Liver (tissue), 7 donors: ENCODE measurements at regions not wholly inside any gene's neighbourhood (a gene's known extent, or its start where the extent isn't known, plus 50 kb on each side); places are given as distances from the start of the nearest gene placed in this dataset.
A peak's percentile ranks its signal among the peaks of the same experiment; 100 is the strongest.

ENCODE experiments used
- DNase-seq: peaks from one replicate; pipeline ENCODE4 v3.0.0-alpha.2; 2017; ENCODE audit warnings: low spot score
- H3K27ac ChIP-seq, 2 donors: one replicate each; pipeline ENCODE4 v1.7.0; 2013; ENCODE audit warnings: inconsistent platforms in 2 of 2, low read length in 2 of 2, control low read depth in 1 of 2, low read depth in 1 of 2, mild to moderate bottlenecking in 1 of 2
- H3K27me3 ChIP-seq, 4 donors: one replicate each; pipeline versions ENCODE4 v1.6.1 to v1.7.0; 2013; ENCODE audit warnings: low read length in 3 of 4, inconsistent platforms in 1 of 4, mild to moderate bottlenecking in 1 of 4, moderate library complexity in 1 of 4; ENCODE audit not compliant: control insufficient read depth in 4 of 4, insufficient read depth in 4 of 4
- H3K36me3 ChIP-seq, 4 donors: one replicate each; pipeline versions ENCODE4 v1.6.1 to v1.7.0; 2013; ENCODE audit warnings: low read length in 3 of 4, mild to moderate bottlenecking in 3 of 4, low read depth in 1 of 4, moderate library complexity in 1 of 4; ENCODE audit not compliant: control insufficient read depth in 4 of 4, insufficient read depth in 3 of 4
- H3K4me1 ChIP-seq, 4 donors: one replicate each; pipeline versions ENCODE4 v1.6.1 to v1.7.0; 2013; ENCODE audit warnings: low read length in 3 of 4, mild to moderate bottlenecking in 3 of 4, moderate library complexity in 1 of 4; ENCODE audit not compliant: control insufficient read depth in 4 of 4, insufficient read depth in 4 of 4
- H3K4me3 ChIP-seq, 3 donors: one replicate each; pipeline versions ENCODE4 v1.6.1 to v1.7.0; 2013; ENCODE audit warnings: low read length in 3 of 3, control low read depth in 1 of 3, low read depth in 1 of 3, mild to moderate bottlenecking in 1 of 3
- H3K9ac ChIP-seq, 2 donors: one replicate each; pipeline ENCODE4 v1.7.0; 2013; ENCODE audit warnings: low read length in 2 of 2, mild to moderate bottlenecking in 2 of 2, moderate library complexity in 2 of 2, control low read depth in 1 of 2, low read depth in 1 of 2
- H3K9me3 ChIP-seq, 4 donors: one replicate each; pipeline versions ENCODE4 v1.6.1 to v1.7.0; 2013; ENCODE audit warnings: low read length in 3 of 4; ENCODE audit not compliant: control insufficient read depth in 4 of 4
- ATF3 ChIP-seq: IDR thresholded peaks from 2 replicates; pipeline ENCODE4 v1.6.1; 2016; ENCODE audit warnings: antibody characterized with exemption
- EGR1 ChIP-seq, 2 donors: IDR thresholded peaks; 2 replicates each; pipeline ENCODE4 v1.6.1; 2016 to 2018; ENCODE audit warnings: antibody characterized with exemption in 2 of 2, low read depth in 2 of 2
- FOXA1 ChIP-seq: IDR thresholded peaks from 2 replicates; pipeline ENCODE4 v1.6.1; 2016; ENCODE audit warnings: antibody characterized with exemption
- GABPA ChIP-seq, 2 donors: IDR thresholded peaks in 1 of 2; conservative IDR thresholded peaks in 1 of 2; 2 replicates each; pipeline ENCODE4 v1.6.1; 2016; ENCODE audit warnings: antibody characterized with exemption in 2 of 2, mild to moderate bottlenecking in 1 of 2, moderate library complexity in 1 of 2
- HNF4G ChIP-seq: IDR thresholded peaks from 2 replicates; pipeline ENCODE4 v1.6.1; 2016; ENCODE audit warnings: antibody characterized with exemption
- JUND ChIP-seq, 2 donors: IDR thresholded peaks; 2 replicates each; pipeline ENCODE4 v1.6.1; 2016; ENCODE audit warnings: antibody characterized with exemption in 2 of 2
- MAX ChIP-seq: IDR thresholded peaks from 2 replicates; pipeline ENCODE4 v1.6.1; 2016; ENCODE audit warnings: antibody characterized with exemption
- NR2F2 ChIP-seq: IDR thresholded peaks from 2 replicates; pipeline ENCODE4 v1.6.1; 2016; ENCODE audit warnings: antibody characterized with exemption
- RAD21 ChIP-seq, 2 donors: IDR thresholded peaks; 2 replicates each; pipeline ENCODE4 v1.6.1; 2016; ENCODE audit warnings: antibody characterized with exemption in 2 of 2, mild to moderate bottlenecking in 2 of 2
- REST ChIP-seq: IDR thresholded peaks from 2 replicates; pipeline ENCODE4 v1.6.1; 2016; ENCODE audit warnings: antibody characterized with exemption, mild to moderate bottlenecking
- RXRA ChIP-seq, 2 donors: IDR thresholded peaks; 2 replicates each; pipeline ENCODE4 v1.6.1; 2017 to 2018; ENCODE audit warnings: antibody characterized with exemption in 2 of 2, mild to moderate bottlenecking in 1 of 2
- SP1 ChIP-seq: IDR thresholded peaks from 2 replicates; pipeline ENCODE4 v1.6.1; 2018; ENCODE audit warnings: antibody characterized with exemption, mild to moderate bottlenecking
- TAF1 ChIP-seq: conservative IDR thresholded peaks from 2 replicates; pipeline ENCODE4 v1.6.1; 2016; ENCODE audit warnings: antibody characterized with exemption, mild to moderate bottlenecking
- YY1 ChIP-seq: IDR thresholded peaks from 2 replicates; pipeline ENCODE4 v1.6.1; 2016; ENCODE audit warnings: antibody characterized with exemption, mild to moderate bottlenecking
- ZBTB33 ChIP-seq: IDR thresholded peaks from 2 replicates; pipeline ENCODE4 v1.6.1; 2016; ENCODE audit warnings: antibody characterized with exemption
- WGBS: extraction: QIAGEN DNeasy Blood & Tissue Kit; methylation state at CpG from one replicate; pipeline ENCODE4 v1.1.7; 2013; 5-methylcytosine and 5-hydroxymethylcytosine counted together
- donor health status: healthy.
- donor health status: healthy.
- donor health status: healthy.
- donor health status: healthy.

- H3K4me3 ChIP-seq: no peak overlapping the region
- no peaks in the 10 kb centered on the region for H3K36me3 ChIP-seq
- no peak overlapping the region for H3K9ac ChIP-seq
- whole genome bisulfite sequencing: 71% methylated on average over 2 of the region's 2 CpGs
- H3K9me3 ChIP-seq: no peaks in the 10 kb centered on the region
- no peaks in the 10 kb centered on the region for H3K4me1 ChIP-seq
- no peak for DNase-seq
- H3K27ac ChIP-seq: no peak overlapping the region
- no peaks in the 10 kb centered on the region for H3K27me3 ChIP-seq
- TF ChIP-seq HNF4G (no peak), YY1 (no peak), GABPA (IDR thresholded peaks at IDR 0.05 in 1 of 2, conservative IDR thresholded peaks at IDR 0.05 in 1 of 2) (no peak), MAX (no peak), RXRA (IDR thresholded peaks at IDR 0.05) (no peak), ZBTB33 (no peak), RAD21 (IDR thresholded peaks at IDR 0.05) (no peak)
These were observed 480.5 kb upstream of the RAG2 start for GRCh38 chr11:37078521-37078920.

- H3K27me3 ChIP-seq: no peaks in the 10 kb centered on the region
- H3K4me3 ChIP-seq: no peak overlapping the region
- no peak for DNase-seq
- H3K36me3 ChIP-seq: no peaks in the 10 kb centered on the region
- H3K4me1 ChIP-seq: no peaks in the 10 kb centered on the region
- TF ChIP-seq ATF3 (no peak), JUND (IDR thresholded peaks at IDR 0.05) (no peak), RAD21 (IDR thresholded peaks at IDR 0.05) (no peak), TAF1 (no peak), MAX (no peak), RXRA (IDR thresholded peaks at IDR 0.05) (no peak), SP1 (no peak), YY1 (no peak), FOXA1 (no peak), GABPA (IDR thresholded peaks at IDR 0.05 in 1 of 2, conservative IDR thresholded peaks at IDR 0.05 in 1 of 2) (no peak), ZBTB33 (no peak)
- H3K9me3 ChIP-seq: no peaks in the 10 kb centered on the region
- 69% methylated on average over 1 of the region's 1 CpG for WGBS
- no peak overlapping the region for H3K9ac ChIP-seq
- no peak overlapping the region for H3K27ac ChIP-seq
These were observed 478.8 kb upstream of the RAG2 start for GRCh38 chr11:37076866-37077265.

GRCh38 chr11:37072538-37073055 lies 474.6 kb upstream of the RAG2 start:
- Histone ChIP-seq H3K4me3 (no peak overlapping the region), H3K9ac (no peak overlapping the region), H3K4me1 (no peaks in the 10 kb centered on the region), H3K9me3 (no peaks in the 10 kb centered on the region), H3K36me3 (no peaks in the 10 kb centered on the region), H3K27me3 (no peaks in the 10 kb centered on the region), H3K27ac (no peak overlapping the region)
- 28% methylated on average over 1 of the region's 1 CpG for WGBS
- DNase-seq: no peak
- no peak for TF ChIP-seq EGR1 (IDR thresholded peaks at IDR 0.05; ENCODE audit: low read depth in 2 of 2)
- no peak for TF ChIP-seq JUND (IDR thresholded peaks at IDR 0.05)
- TF ChIP-seq RXRA (IDR thresholded peaks at IDR 0.05): peak in 1 of 2 donors; percentile 9
- no peak for TF ChIP-seq HNF4G
- no peak for TF ChIP-seq TAF1
- TF ChIP-seq ZBTB33: no peak
- no peak for TF ChIP-seq ATF3
- TF ChIP-seq NR2F2: peak; percentile 76
- TF ChIP-seq MAX: no peak
- no peak for TF ChIP-seq REST
